GM12878 (cell line): ENCODE measurements at regions not wholly inside any gene's neighbourhood (a gene's known extent, or its start where the extent isn't known, plus 50 kb on each side); places are given as distances from the start of the nearest gene placed in this dataset.

Source experiments
- ATAC-seq: fragments of 200-7000 bp; cut with Tn5 transposase; 3 replicates; pipeline ENCODE4 v1.9.1; 2020; ENCODE audit warnings: mild to moderate bottlenecking, moderate library complexity
- BruUV-seq: library from RNA; stranded (reverse); fragments of 400-500 nt; replicated peaks from 2 replicates; lab custom pipeline; 2021; lab: Mats Ljungman, UMichigan
- CTCF ChIA-PET: fragments of 300-600 bp; sonication (Branson Sonifier 250); formaldehyde crosslinking; extraction: SDS; loops from one replicate; lab custom pipeline; 2021; ENCODE audit warnings: inconsistent platforms; lab: Yijun Ruan, JAX
- POLR2A ChIA-PET: fragments of 350-600 bp; formaldehyde crosslinking; extraction: SDS; loops from one replicate; lab custom pipeline; 2021; ENCODE audit warnings: inconsistent platforms; lab: Charles Lee
- RAD21 ChIA-PET: fragments of 300-600 bp; sonication (Branson Sonifier 250); formaldehyde crosslinking; loops from one replicate; lab custom pipeline; 2023; ENCODE audit warnings: antibody characterized with exemption; ENCODE audit not compliant: unreplicated experiment; lab: Charles Lee
- SMC1A ChIA-PET: fragments of 300-600 bp; sonication (Branson Sonifier 250); formaldehyde crosslinking; loops from one replicate; lab custom pipeline; 2023; ENCODE audit not compliant: unreplicated experiment, uncharacterized antibody; lab: Charles Lee
- DNase-seq: peaks from one replicate; pipeline ENCODE4 v3.0.0-alpha.2; 2011; ENCODE audit warnings: low read depth, low spot score
- FAIRE-seq: peaks from 3 replicates; lab custom pipeline; 2011; peaks lifted over from hg19 to GRCh38; lab: Jason Lieb, UNC
- H2AFZ ChIP-seq: 2 replicates; pipeline ENCODE4 v1.6.0; 2011; ENCODE audit warnings: low read depth, low read length, control low read depth; ENCODE audit not compliant: control insufficient read depth
- H3K27ac ChIP-seq: 2 replicates; pipeline ENCODE4 v1.5.1; 2011; ENCODE audit warnings: control low read depth; ENCODE audit not compliant: control insufficient read depth, insufficient read depth
- H3K27me3 ChIP-seq, 2 experiments: replicated peaks in 1 of 2; 2 replicates each; pipeline versions ENCODE4 v1.6.0 to v1.6.1; 2011; ENCODE audit warnings: low read length in 1 of 2; ENCODE audit not compliant: control insufficient read depth in 2 of 2, insufficient read depth in 2 of 2
- H3K36me3 ChIP-seq, 2 experiments: 2 replicates each; pipeline ENCODE4 v1.5.1; 2011; ENCODE audit warnings: low read length in 1 of 2; ENCODE audit not compliant: control insufficient read depth in 2 of 2, insufficient read depth in 2 of 2
- H3K4me1 ChIP-seq: 2 replicates; pipeline ENCODE4 v1.6.1; 2011; ENCODE audit warnings: mild to moderate bottlenecking, low read length, moderate library complexity, mixed read lengths; ENCODE audit not compliant: control insufficient read depth, insufficient read depth
- H3K4me2 ChIP-seq: 2 replicates; pipeline ENCODE4 v1.6.0; 2011; ENCODE audit warnings: control low read depth; ENCODE audit not compliant: control insufficient read depth, insufficient read depth
- H3K4me3 ChIP-seq: fragments of 200-600 bp; sonication (generic); 2 replicates; pipeline ENCODE4 v1.5.1; 2016
- H3K79me2 ChIP-seq: 2 replicates; pipeline ENCODE4 v1.6.0; 2011; ENCODE audit warnings: low read length; ENCODE audit not compliant: control insufficient read depth, insufficient read depth
- H3K9ac ChIP-seq: 2 replicates; pipeline ENCODE4 v1.8.0; 2011; ENCODE audit warnings: low read length, control low read depth, mixed read lengths; ENCODE audit not compliant: control insufficient read depth, insufficient read depth
- H3K9me3 ChIP-seq: replicated peaks from 3 replicates; pipeline ENCODE4 v1.5.1; 2011; ENCODE audit warnings: mild to moderate bottlenecking, low read length; ENCODE audit not compliant: control insufficient read depth, insufficient read depth
- H4K20me1 ChIP-seq: 2 replicates; pipeline ENCODE4 v1.6.0; 2011; ENCODE audit not compliant: control insufficient read depth, insufficient read depth
- BHLHE40 ChIP-seq, 2 experiments: fragments of 450-650 bp in 1 of 2; IDR thresholded peaks; 2 replicates each; pipeline ENCODE4 v1.6.1; 2011 to 2017; ENCODE audit warnings: low read depth in 2 of 2, borderline replicate concordance in 1 of 2, improper control_type of control experiment in 1 of 2, low read length in 1 of 2, mild to moderate bottlenecking in 1 of 2
- CBFB ChIP-seq: IDR thresholded peaks from 2 replicates; pipeline ENCODE4 v1.6.1; 2016; ENCODE audit warnings: antibody characterized with exemption, low read depth
- MTA2 ChIP-seq: fragments of 450-650 bp; IDR thresholded peaks from 2 replicates; pipeline ENCODE4 v1.6.1; 2016; ENCODE audit warnings: low read depth, mild to moderate bottlenecking, moderate library complexity
- NFIC ChIP-seq: IDR thresholded peaks from 2 replicates; pipeline ENCODE4 v1.6.1; 2012; ENCODE audit warnings: low read depth, mild to moderate bottlenecking, inconsistent platforms, low read length, moderate library complexity
- NFYA ChIP-seq: IDR thresholded peaks from 2 replicates; pipeline ENCODE4 v1.6.1; 2011; ENCODE audit warnings: low read depth, mild to moderate bottlenecking, low read length, improper control_type of control experiment, borderline replicate concordance
- POLR2AphosphoS2 ChIP-seq: IDR thresholded peaks from 2 replicates; pipeline ENCODE4 v1.6.1; 2011; ENCODE audit warnings: low read depth, mild to moderate bottlenecking, low read length, improper control_type of control experiment, moderate library complexity
- WGBS: methylation state at CpG from one replicate; pipeline ENCODE4 v1.1.6; 2016; ENCODE audit warnings: low lambda C conversion rate; ENCODE audit not compliant: insufficient replicate concordance, insufficient coverage; ENCODE audit errors: missing lambda C conversion rate; 5-methylcytosine and 5-hydroxymethylcytosine counted together
- in situ Hi-C: fragments of 300-500 bp; cut with MboI; formaldehyde crosslinking; loops from 9 replicates; pipeline ENCODE4 v1.14.3; 2018; ENCODE audit warnings: mixed read lengths
- intact Hi-C: fragments of 100-400 bp; cut with micrococcal nuclease; formaldehyde crosslinking; loops from one replicate; pipeline ENCODE4 v1.14.2; 2022; ENCODE audit not compliant: unreplicated experiment
- TF ChIP-seq, protein P1 (sequence below): fragments of 450-650 bp; IDR thresholded peaks from 2 replicates; pipeline ENCODE4 v1.6.1; 2017; ENCODE audit warnings: mild to moderate bottlenecking, moderate library complexity
- TF ChIP-seq, protein P2 (sequence below): fragments of 450-650 bp; IDR thresholded peaks from 2 replicates; pipeline ENCODE4 v1.6.1; 2017; ENCODE audit warnings: mild to moderate bottlenecking
- TF ChIP-seq, protein P3 (sequence below): IDR thresholded peaks from 2 replicates; pipeline ENCODE4 v1.6.1; 2012; ENCODE audit warnings: low read length, inconsistent platforms
- TF ChIP-seq, protein P4 (sequence below): IDR thresholded peaks from 2 replicates; pipeline ENCODE4 v1.6.1; 2012; ENCODE audit warnings: low read depth, low read length, improper control_type of control experiment

DNA sequence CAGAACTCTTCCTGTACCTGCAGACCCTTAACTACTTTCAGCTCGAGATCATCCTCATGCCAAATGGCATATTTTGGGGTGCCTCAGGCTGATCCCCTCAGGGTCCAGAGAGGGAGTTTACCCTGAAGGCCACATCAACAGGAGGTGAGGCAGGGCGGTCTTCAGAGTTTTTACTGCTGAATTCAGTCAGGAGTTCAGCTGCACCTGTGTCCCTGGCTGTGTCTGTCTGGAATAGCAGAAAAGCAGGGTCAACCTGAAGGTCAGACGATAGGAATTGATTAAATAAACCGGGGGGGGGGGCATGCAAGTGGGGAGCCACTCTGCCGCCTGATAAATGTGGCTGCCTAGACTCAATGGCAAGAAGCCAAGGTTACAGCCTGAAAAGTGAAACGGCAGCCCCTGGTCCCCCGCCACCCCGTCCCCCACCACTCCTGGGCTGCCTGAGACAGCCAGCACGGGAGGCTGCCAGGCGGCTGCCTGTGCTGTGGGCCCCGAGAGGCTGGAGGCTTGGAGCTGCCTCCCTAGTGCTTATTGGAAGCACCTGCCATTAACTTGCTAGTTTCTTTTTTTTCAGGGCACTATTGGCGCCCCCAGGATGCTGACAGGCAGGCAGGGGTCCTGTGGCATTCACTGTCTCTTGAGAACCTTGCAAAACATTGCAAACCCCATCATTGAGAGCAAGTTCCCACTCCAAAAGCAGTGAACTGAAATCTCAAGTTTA lies 182.7 kb upstream of the PPP1R26 start (continued):
- TF ChIP-seq, protein P1, sequence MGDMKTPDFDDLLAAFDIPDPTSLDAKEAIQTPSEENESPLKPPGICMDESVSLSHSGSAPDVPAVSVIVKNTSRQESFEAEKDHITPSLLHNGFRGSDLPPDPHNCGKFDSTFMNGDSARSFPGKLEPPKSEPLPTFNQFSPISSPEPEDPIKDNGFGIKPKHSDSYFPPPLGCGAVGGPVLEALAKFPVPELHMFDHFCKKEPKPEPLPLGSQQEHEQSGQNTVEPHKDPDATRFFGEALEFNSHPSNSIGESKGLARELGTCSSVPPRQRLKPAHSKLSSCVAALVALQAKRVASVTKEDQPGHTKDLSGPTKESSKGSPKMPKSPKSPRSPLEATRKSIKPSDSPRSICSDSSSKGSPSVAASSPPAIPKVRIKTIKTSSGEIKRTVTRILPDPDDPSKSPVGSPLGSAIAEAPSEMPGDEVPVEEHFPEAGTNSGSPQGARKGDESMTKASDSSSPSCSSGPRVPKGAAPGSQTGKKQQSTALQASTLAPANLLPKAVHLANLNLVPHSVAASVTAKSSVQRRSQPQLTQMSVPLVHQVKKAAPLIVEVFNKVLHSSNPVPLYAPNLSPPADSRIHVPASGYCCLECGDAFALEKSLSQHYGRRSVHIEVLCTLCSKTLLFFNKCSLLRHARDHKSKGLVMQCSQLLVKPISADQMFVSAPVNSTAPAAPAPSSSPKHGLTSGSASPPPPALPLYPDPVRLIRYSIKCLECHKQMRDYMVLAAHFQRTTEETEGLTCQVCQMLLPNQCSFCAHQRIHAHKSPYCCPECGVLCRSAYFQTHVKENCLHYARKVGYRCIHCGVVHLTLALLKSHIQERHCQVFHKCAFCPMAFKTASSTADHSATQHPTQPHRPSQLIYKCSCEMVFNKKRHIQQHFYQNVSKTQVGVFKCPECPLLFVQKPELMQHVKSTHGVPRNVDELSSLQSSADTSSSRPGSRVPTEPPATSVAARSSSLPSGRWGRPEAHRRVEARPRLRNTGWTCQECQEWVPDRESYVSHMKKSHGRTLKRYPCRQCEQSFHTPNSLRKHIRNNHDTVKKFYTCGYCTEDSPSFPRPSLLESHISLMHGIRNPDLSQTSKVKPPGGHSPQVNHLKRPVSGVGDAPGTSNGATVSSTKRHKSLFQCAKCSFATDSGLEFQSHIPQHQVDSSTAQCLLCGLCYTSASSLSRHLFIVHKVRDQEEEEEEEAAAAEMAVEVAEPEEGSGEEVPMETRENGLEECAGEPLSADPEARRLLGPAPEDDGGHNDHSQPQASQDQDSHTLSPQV: no peak
- TF ChIP-seq CBFB: no peak

DNA sequence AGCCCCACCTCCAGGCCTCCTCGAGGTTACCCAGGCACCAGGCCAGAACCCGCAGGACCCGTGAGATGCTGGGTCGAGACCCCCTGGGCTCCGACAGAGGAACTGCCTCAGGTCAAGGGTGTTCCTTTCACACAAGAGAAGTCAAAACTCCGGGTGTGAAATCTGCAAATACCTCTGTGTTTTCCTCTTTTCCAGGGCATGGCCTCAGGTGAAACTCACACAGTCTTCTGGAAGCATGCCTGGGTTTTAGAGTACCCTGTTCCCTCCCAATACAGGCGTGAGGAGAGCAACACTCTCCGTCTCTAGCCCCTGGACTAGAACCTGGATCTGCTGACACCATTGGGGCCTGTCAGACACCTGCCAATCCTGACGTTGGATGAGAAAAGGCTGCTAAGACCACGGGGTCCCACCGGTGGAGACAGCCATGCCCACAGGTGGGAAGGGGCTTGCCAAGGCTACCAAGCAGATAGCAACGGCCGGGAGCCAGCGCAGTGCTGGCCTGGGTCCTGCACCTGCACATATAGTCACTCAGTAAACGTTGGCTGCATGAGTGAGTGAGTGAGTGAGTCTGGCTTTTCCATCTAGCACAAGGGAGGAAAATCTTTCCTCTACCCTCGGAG lies 182.0 kb upstream of the PPP1R26 start:
- BruUV-seq: no TSS peak
- no peak for FAIRE-seq
- in situ Hi-C loops: no loop called here
- CTCF ChIA-PET: no interaction called here
- intact Hi-C loops: no loop called here
- SMC1A ChIA-PET: no interaction called here
- Histone ChIP-seq H3K9ac (no peak overlapping the region), H4K20me1 (no peaks in the 10 kb centered on the region), H3K4me1 (no peaks in the 10 kb centered on the region), H3K27ac (no peak overlapping the region), H2AFZ (no peak overlapping the region), H3K36me3 (no peaks in the 10 kb centered on the region), H3K4me2 (no peak overlapping the region), H3K4me3 (no peak overlapping the region), H3K79me2 (no peaks in the 10 kb centered on the region), H3K9me3 (no peaks in the 10 kb centered on the region), H3K27me3 (peaks cover 2 to 7% of the 10 kb centered on the region in 2 experiments; a peak in 3 of 4 replicates)
- WGBS: 5% methylated on average over 16 of the region's 16 CpGs
- no peak for DNase-seq
- POLR2A ChIA-PET: no interaction called here
- no peak for ATAC-seq
- RAD21 ChIA-PET: no interaction called here
- TF ChIP-seq MTA2 (no peak), BHLHE40 (IDR thresholded peaks at IDR 0.05; ENCODE audit: borderline replicate concordance in 1 of 2, low read depth in 2 of 2, low read length in 1 of 2) (no peak), NFYA (no peak), POLR2AphosphoS2 (no peak), NFIC (no peak)
- TF ChIP-seq, protein P2, sequence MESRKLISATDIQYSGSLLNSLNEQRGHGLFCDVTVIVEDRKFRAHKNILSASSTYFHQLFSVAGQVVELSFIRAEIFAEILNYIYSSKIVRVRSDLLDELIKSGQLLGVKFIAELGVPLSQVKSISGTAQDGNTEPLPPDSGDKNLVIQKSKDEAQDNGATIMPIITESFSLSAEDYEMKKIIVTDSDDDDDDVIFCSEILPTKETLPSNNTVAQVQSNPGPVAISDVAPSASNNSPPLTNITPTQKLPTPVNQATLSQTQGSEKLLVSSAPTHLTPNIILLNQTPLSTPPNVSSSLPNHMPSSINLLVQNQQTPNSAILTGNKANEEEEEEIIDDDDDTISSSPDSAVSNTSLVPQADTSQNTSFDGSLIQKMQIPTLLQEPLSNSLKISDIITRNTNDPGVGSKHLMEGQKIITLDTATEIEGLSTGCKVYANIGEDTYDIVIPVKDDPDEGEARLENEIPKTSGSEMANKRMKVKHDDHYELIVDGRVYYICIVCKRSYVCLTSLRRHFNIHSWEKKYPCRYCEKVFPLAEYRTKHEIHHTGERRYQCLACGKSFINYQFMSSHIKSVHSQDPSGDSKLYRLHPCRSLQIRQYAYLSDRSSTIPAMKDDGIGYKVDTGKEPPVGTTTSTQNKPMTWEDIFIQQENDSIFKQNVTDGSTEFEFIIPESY: no peak
- TF ChIP-seq, protein P3, sequence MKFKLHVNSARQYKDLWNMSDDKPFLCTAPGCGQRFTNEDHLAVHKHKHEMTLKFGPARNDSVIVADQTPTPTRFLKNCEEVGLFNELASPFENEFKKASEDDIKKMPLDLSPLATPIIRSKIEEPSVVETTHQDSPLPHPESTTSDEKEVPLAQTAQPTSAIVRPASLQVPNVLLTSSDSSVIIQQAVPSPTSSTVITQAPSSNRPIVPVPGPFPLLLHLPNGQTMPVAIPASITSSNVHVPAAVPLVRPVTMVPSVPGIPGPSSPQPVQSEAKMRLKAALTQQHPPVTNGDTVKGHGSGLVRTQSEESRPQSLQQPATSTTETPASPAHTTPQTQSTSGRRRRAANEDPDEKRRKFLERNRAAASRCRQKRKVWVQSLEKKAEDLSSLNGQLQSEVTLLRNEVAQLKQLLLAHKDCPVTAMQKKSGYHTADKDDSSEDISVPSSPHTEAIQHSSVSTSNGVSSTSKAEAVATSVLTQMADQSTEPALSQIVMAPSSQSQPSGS: no peak
- TF ChIP-seq, protein P4, sequence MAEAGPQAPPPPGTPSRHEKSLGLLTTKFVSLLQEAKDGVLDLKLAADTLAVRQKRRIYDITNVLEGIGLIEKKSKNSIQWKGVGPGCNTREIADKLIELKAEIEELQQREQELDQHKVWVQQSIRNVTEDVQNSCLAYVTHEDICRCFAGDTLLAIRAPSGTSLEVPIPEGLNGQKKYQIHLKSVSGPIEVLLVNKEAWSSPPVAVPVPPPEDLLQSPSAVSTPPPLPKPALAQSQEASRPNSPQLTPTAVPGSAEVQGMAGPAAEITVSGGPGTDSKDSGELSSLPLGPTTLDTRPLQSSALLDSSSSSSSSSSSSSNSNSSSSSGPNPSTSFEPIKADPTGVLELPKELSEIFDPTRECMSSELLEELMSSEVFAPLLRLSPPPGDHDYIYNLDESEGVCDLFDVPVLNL: no peak
